Lung (tissue), 11 donors: ENCODE measurements at regions not wholly inside any gene's neighbourhood (a gene's known extent, or its start where the extent isn't known, plus 50 kb on each side); places are given as distances from the start of the nearest gene placed in this dataset.

Experiments
- ATAC-seq: fragments of 200-7000 bp; cut with Tn5 transposase; one replicate; pipeline ENCODE4 v1.9.1; 2020; ENCODE audit warnings: moderate number of reproducible peaks; ENCODE audit not compliant: insufficient read depth, low FRiP score
- DNase-seq, 3 donors: peaks; one replicate each; pipeline ENCODE4 v3.0.0-alpha.2; 2013 to 2017
- H3K27ac ChIP-seq, 2 donors: one replicate each; pipeline ENCODE4 v1.5.1; 2013; ENCODE audit warnings: mild to moderate bottlenecking in 2 of 2, moderate library complexity in 2 of 2, control low read depth in 1 of 2, inconsistent platforms in 1 of 2, low read depth in 1 of 2, low read length in 1 of 2
- H3K27me3 ChIP-seq, 3 donors: one replicate each; pipeline ENCODE4 v1.5.1; 2013; ENCODE audit warnings: low read length in 2 of 3; ENCODE audit not compliant: control insufficient read depth in 3 of 3, insufficient read depth in 3 of 3
- H3K36me3 ChIP-seq, 4 donors: one replicate each; pipeline ENCODE4 v1.5.1; 2013; ENCODE audit warnings: low read length in 4 of 4, mild to moderate bottlenecking in 1 of 4, moderate library complexity in 1 of 4; ENCODE audit not compliant: control insufficient read depth in 4 of 4, insufficient read depth in 4 of 4
- H3K4me1 ChIP-seq, 5 donors: one replicate each; pipeline ENCODE4 v1.5.1; 2013; ENCODE audit warnings: low read length in 5 of 5, mild to moderate bottlenecking in 2 of 5, moderate library complexity in 1 of 5; ENCODE audit not compliant: control insufficient read depth in 5 of 5, insufficient read depth in 5 of 5
- H3K4me3 ChIP-seq: one replicate; pipeline ENCODE4 v1.5.1; 2013; ENCODE audit warnings: mild to moderate bottlenecking, control low read depth, moderate library complexity
- H3K9ac ChIP-seq, 2 donors: one replicate each; pipeline ENCODE4 v1.5.1; 2013; ENCODE audit warnings: low read length in 2 of 2, control low read depth in 1 of 2; ENCODE audit not compliant: insufficient read depth in 1 of 2
- H3K9me3 ChIP-seq, 4 donors: one replicate each; pipeline ENCODE4 v1.5.1; 2013; ENCODE audit warnings: low read length in 3 of 4, mild to moderate bottlenecking in 1 of 4, moderate library complexity in 1 of 4; ENCODE audit not compliant: control insufficient read depth in 4 of 4, insufficient read depth in 3 of 4
- CTCF ChIP-seq: IDR thresholded peaks from 2 replicates; pipeline ENCODE4 v1.5.1; 2012; ENCODE audit warnings: mild to moderate bottlenecking; ENCODE audit errors: control extremely low read depth, extremely low read depth
- WGBS, 2 donors: extraction: QIAGEN DNeasy Blood & Tissue Kit; methylation state at CpG; one replicate each; pipeline ENCODE4 v1.1.7; 2013; 5-methylcytosine and 5-hydroxymethylcytosine counted together
- donor health status: control.
- donor health status: control.
- donor health status: Bipolar disorder and iron deficiency.
- donor health status: healthy.
- donor health status: DM: yes; HTN: yes; CAD: no.

GRCh38 chr1:105023719-105024118, 1274.0 kb downstream of the AMY1C start:
- Histone ChIP-seq H3K4me3 (no peak overlapping the region), H3K27me3 (no peaks in the 10 kb centered on the region), H3K27ac (no peak overlapping the region), H3K36me3 (no peaks in the 10 kb centered on the region), H3K9me3 (peaks cover 0 to 1% (median 0%) of the 10 kb centered on the region in 4 donors), H3K9ac (no peak overlapping the region), H3K4me1 (no peaks in the 10 kb centered on the region)
- ATAC-seq (no peak), DNase-seq (no peak)
- TF ChIP-seq CTCF: no peak

GRCh38 chr1:105027838-105028471, 1278.3 kb downstream of the AMY1C start:
- no peak overlapping the region for H3K27ac ChIP-seq
- H3K4me1 ChIP-seq: no peaks in the 10 kb centered on the region
- no peak overlapping the region for H3K9ac ChIP-seq
- no peaks in the 10 kb centered on the region for H3K36me3 ChIP-seq
- ATAC-seq (no peak), DNase-seq (peak in 2 of 3 donors; percentile 32 to 36)
- WGBS, 2 donors: 84 to 89% methylated on average over 3 of the region's 3 CpGs
- H3K9me3 ChIP-seq: peaks cover 0 to 1% (median 0%) of the 10 kb centered on the region in 4 donors
- no peak overlapping the region for H3K4me3 ChIP-seq
- TF ChIP-seq CTCF: no peak
- H3K27me3 ChIP-seq: no peaks in the 10 kb centered on the region

GRCh38 chr1:105072446-105072845, 1322.7 kb downstream of the AMY1C start:
- Histone ChIP-seq H3K36me3 (no peaks in the 10 kb centered on the region), H3K9ac (no peak overlapping the region), H3K4me3 (no peak overlapping the region), H3K27ac (no peak overlapping the region), H3K9me3 (peaks cover 0 to 5% (median 0%) of the 10 kb centered on the region in 4 donors), H3K4me1 (peaks cover 0 to 2% (median 0%) of the 10 kb centered on the region in 5 donors), H3K27me3 (no peaks in the 10 kb centered on the region)
- no peak for ATAC-seq
- TF ChIP-seq CTCF: no peak
- 74 to 81% methylated on average over 3 of the region's 3 CpGs for WGBS, 2 donors
- no peak for DNase-seq

- H3K9me3 ChIP-seq: peaks cover 0 to 5% (median 0%) of the 10 kb centered on the region in 4 donors
- TF ChIP-seq CTCF: no peak
- H3K27me3 ChIP-seq: no peaks in the 10 kb centered on the region
- H3K4me1 ChIP-seq: peaks cover 0 to 2% (median 0%) of the 10 kb centered on the region in 5 donors
- no peak overlapping the region for H3K27ac ChIP-seq
- 82 to 87% methylated on average over 3 of the region's 3 CpGs for WGBS, 2 donors
- H3K36me3 ChIP-seq: no peaks in the 10 kb centered on the region
- H3K9ac ChIP-seq: no peak overlapping the region
- ATAC-seq: no peak
- DNase-seq: no peak
- no peak overlapping the region for H3K4me3 ChIP-seq
Observed at GRCh38 chr1:105072850-105073249, 1323.2 kb downstream of the AMY1C start.
